Karpas-422 (cell line): ENCODE measurements at regions not wholly inside any gene's neighbourhood (a gene's known extent, or its start where the extent isn't known, plus 50 kb on each side); places are given as distances from the start of the nearest gene placed in this dataset.
A peak's percentile ranks its signal among the peaks of the same experiment; 100 is the strongest.

Source experiments
- DNase-seq: peaks from one replicate; pipeline ENCODE4 v3.0.0-alpha.2; 2015
- H2AFZ ChIP-seq: fragments of 200-600 bp; sonication (generic); 2 replicates; pipeline ENCODE4 v1.6.1; 2014; ENCODE audit warnings: antibody characterized with exemption, low read length, mixed read lengths
- H3K27ac ChIP-seq: fragments of 200-600 bp; sonication (generic); 2 replicates; pipeline ENCODE4 v1.5.1; 2014; ENCODE audit warnings: mild to moderate bottlenecking, low read length, moderate library complexity
- H3K27me3 ChIP-seq: fragments of 200-600 bp; sonication (generic); 2 replicates; pipeline ENCODE4 v1.6.1; 2014; ENCODE audit warnings: low read length, mixed read lengths
- H3K36me3 ChIP-seq: fragments of 200-600 bp; sonication (generic); 2 replicates; pipeline ENCODE4 v1.6.1; 2014; ENCODE audit warnings: low read length, mixed read lengths; ENCODE audit not compliant: insufficient read depth
- H3K4me1 ChIP-seq: fragments of 200-600 bp; sonication (generic); 2 replicates; pipeline ENCODE4 v1.6.1; 2014; ENCODE audit warnings: mild to moderate bottlenecking, low read length, mixed read lengths
- H3K4me2 ChIP-seq: fragments of 200-600 bp; sonication (generic); 2 replicates; pipeline ENCODE4 v1.6.1; 2014; ENCODE audit warnings: low read length, low read depth, mild to moderate bottlenecking; ENCODE audit not compliant: poor library complexity, severe bottlenecking
- H3K4me3 ChIP-seq: fragments of 200-600 bp; sonication (generic); 2 replicates; pipeline ENCODE4 v1.5.1; 2014; ENCODE audit warnings: mild to moderate bottlenecking, antibody characterized with exemption, low read length, mixed read lengths
- H3K79me2 ChIP-seq: fragments of 200-600 bp; sonication (generic); 2 replicates; pipeline ENCODE4 v1.6.1; 2014; ENCODE audit warnings: mild to moderate bottlenecking, low read length, mixed read lengths
- H3K9ac ChIP-seq: fragments of 200-600 bp; sonication (generic); 2 replicates; pipeline ENCODE4 v1.6.0; 2014; ENCODE audit warnings: low read length
- H3K9me2 ChIP-seq: fragments of 200-600 bp; sonication (generic), shearing (Covaris generic); replicated peaks from 2 replicates; pipeline ENCODE4 v1.6.0; 2014; ENCODE audit warnings: mild to moderate bottlenecking, low read length, moderate library complexity; ENCODE audit not compliant: insufficient read depth
- H3K9me3 ChIP-seq: fragments of 300-700, 200-600 bp; sonication (generic); 2 replicates; pipeline ENCODE4 v1.6.1; 2014; ENCODE audit warnings: low read length, mixed read lengths
- H4K20me1 ChIP-seq: fragments of 200-600 bp; sonication (generic); 2 replicates; pipeline ENCODE4 v1.6.1; 2014; ENCODE audit warnings: mild to moderate bottlenecking, antibody characterized with exemption, low read length, low read depth; ENCODE audit not compliant: insufficient read depth

GRCh38 chr1:116454940-116455339, 81.9 kb downstream of the ATP1A1 start:
- H3K27ac ChIP-seq, result no peak overlapping the region
- no peaks in the 10 kb centered on the region for H3K9me2 ChIP-seq
- DNase-seq, result no peak
- no peak overlapping the region for H3K9ac ChIP-seq
- H2AFZ ChIP-seq, result no peak overlapping the region
- H4K20me1 ChIP-seq, result no peaks in the 10 kb centered on the region
- no peaks in the 10 kb centered on the region for H3K79me2 ChIP-seq
- no peak overlapping the region for H3K4me2 ChIP-seq
- H3K9me3 ChIP-seq, result no peaks in the 10 kb centered on the region
- no peaks in the 10 kb centered on the region for H3K36me3 ChIP-seq
- H3K4me1 ChIP-seq, result peaks cover 39% of the 10 kb centered on the region
- no peaks in the 10 kb centered on the region for H3K27me3 ChIP-seq
- no peak overlapping the region for H3K4me3 ChIP-seq

- Histone ChIP-seq H3K9ac (no peak overlapping the region), H3K79me2 (no peaks in the 10 kb centered on the region), H3K4me2 (no peak overlapping the region), H2AFZ (no peak overlapping the region), H3K27me3 (no peaks in the 10 kb centered on the region), H3K9me3 (no peaks in the 10 kb centered on the region), H4K20me1 (no peaks in the 10 kb centered on the region), H3K27ac (no peak overlapping the region), H3K4me3 (no peak overlapping the region), H3K4me1 (peaks cover 34% of the 10 kb centered on the region), H3K9me2 (no peaks in the 10 kb centered on the region), H3K36me3 (no peaks in the 10 kb centered on the region)
- no peak for DNase-seq
Observed at GRCh38 chr1:116455509-116455908, 82.5 kb downstream of the ATP1A1 start.

DNA sequence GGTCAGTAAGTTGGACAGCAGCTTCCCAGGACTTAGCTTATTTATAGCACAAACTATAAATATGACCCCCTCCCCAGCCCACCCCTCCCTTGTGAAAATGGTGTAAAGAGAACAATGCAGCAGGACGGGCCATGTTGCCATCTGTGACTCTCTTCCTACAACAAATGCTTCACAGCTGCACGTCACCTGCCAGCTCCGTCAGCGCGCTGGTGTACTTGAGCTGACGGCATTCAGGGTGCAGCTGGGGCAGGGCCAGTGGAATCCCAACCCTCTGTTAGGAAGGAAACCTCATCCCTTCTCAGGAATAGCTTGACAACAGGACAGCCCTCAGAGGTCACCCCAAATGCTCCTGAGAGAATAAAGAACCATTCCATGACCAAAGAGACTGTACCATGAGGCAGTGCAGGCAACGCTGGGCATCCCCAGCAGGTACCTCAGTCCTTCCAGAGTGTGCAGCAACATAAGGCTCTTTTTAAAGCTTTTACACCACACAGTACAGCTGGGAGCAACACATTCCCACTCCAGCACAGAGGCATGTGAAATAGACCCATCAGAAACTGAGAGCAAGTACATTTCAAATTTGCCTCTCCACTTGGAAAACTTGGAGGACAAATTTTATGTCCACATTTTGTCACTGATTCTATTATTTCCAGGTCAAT, 85.0 kb downstream of the ATP1A1 start:
- no peaks in the 10 kb centered on the region for H4K20me1 ChIP-seq
- no peak overlapping the region for H3K9ac ChIP-seq
- H2AFZ ChIP-seq, result no peak overlapping the region
- H3K4me2 ChIP-seq, result no peak overlapping the region
- H3K79me2 ChIP-seq, result no peaks in the 10 kb centered on the region
- no peaks in the 10 kb centered on the region for H3K27me3 ChIP-seq
- H3K27ac ChIP-seq, result no peak overlapping the region
- no peak for DNase-seq
- no peaks in the 10 kb centered on the region for H3K36me3 ChIP-seq
- no peak overlapping the region for H3K4me3 ChIP-seq
- H3K9me3 ChIP-seq, result no peaks in the 10 kb centered on the region
- peaks cover 26% of the 10 kb centered on the region for H3K4me1 ChIP-seq
- no peaks in the 10 kb centered on the region for H3K9me2 ChIP-seq

DNA sequence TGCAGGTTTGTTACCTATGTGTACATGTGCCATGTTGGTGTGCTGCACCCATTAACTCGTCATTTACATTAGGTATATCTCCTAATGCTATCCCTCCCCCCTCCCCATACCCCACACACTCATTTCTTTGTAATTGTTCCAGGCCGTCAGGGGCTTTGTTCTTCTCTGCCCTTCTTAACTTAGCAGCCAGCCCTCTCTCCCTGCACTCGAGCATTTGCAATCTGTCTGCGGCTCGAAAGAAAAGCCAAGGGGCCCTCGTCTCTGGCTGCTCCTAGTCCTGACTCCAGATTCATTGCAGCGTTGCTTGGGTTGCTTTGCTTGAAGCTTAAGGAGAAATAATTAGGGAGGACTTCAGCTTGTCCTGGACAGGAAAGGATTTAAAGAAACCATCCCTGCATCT, 85.7 kb downstream of the ATP1A1 start:
- no peak for DNase-seq
- Histone ChIP-seq H3K9me3 (no peaks in the 10 kb centered on the region), H3K9ac (no peak overlapping the region), H3K27ac (no peak overlapping the region), H3K9me2 (no peaks in the 10 kb centered on the region), H3K4me2 (no peak overlapping the region), H2AFZ (no peak overlapping the region), H3K36me3 (no peaks in the 10 kb centered on the region), H3K27me3 (no peaks in the 10 kb centered on the region), H3K4me3 (no peak overlapping the region), H3K4me1 (peaks cover 20% of the 10 kb centered on the region), H3K79me2 (no peaks in the 10 kb centered on the region), H4K20me1 (no peaks in the 10 kb centered on the region)

DNA sequence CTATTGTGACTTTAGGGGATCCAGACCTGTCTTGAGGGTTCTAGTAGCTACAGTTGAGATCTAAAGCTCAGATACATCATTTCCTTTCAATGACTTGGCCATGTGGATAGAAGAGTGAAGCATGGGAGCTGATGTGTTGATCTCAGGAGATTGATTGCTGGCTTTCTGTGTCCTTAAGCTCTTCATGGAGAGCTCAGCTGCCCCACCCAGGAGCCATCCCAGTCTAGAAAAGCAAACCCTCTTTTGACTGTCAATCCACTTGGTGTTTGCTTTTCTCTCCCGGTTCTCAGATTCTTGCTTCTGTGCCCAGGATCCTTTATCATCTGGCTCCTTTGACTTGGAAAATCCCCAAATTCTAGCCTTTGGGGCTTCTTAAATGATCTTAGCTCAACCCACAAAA, 87.2 kb downstream of the ATP1A1 start:
- Histone ChIP-seq H3K27ac (no peak overlapping the region), H3K79me2 (no peaks in the 10 kb centered on the region), H3K4me3 (no peak overlapping the region), H2AFZ (0 out of 2 replicates have a peak overlapping the region, but pooled peaks have one; percentile 34), H4K20me1 (no peaks in the 10 kb centered on the region), H3K4me2 (no peak overlapping the region), H3K9ac (no peak overlapping the region), H3K9me3 (no peaks in the 10 kb centered on the region), H3K36me3 (no peaks in the 10 kb centered on the region), H3K27me3 (no peaks in the 10 kb centered on the region), H3K4me1 (peaks cover 26% of the 10 kb centered on the region), H3K9me2 (no peaks in the 10 kb centered on the region)
- DNase-seq, result no peak

GRCh38 chr1:116460783-116461376, 87.8 kb downstream of the ATP1A1 start:
- DNase-seq, result no peak
- Histone ChIP-seq H3K4me2 (no peak overlapping the region), H3K9ac (peak overlapping the region; percentile 10; the same call in 1 of the 2 replicates), H3K27ac (no peak overlapping the region), H3K9me3 (no peaks in the 10 kb centered on the region), H3K9me2 (no peaks in the 10 kb centered on the region), H3K4me3 (no peak overlapping the region), H3K36me3 (no peaks in the 10 kb centered on the region), H2AFZ (peak overlapping the region; percentile 27; the same call in 1 of the 2 replicates), H3K27me3 (no peaks in the 10 kb centered on the region), H3K4me1 (peaks cover 32% of the 10 kb centered on the region), H3K79me2 (no peaks in the 10 kb centered on the region), H4K20me1 (no peaks in the 10 kb centered on the region)

- Histone ChIP-seq H2AFZ (no peak overlapping the region), H3K27ac (no peak overlapping the region), H3K4me3 (no peak overlapping the region), H3K79me2 (no peaks in the 10 kb centered on the region), H3K27me3 (no peaks in the 10 kb centered on the region), H3K4me1 (peaks cover 33% of the 10 kb centered on the region), H3K9ac (no peak overlapping the region), H3K9me2 (no peaks in the 10 kb centered on the region), H3K36me3 (no peaks in the 10 kb centered on the region), H3K4me2 (no peak overlapping the region), H4K20me1 (no peaks in the 10 kb centered on the region), H3K9me3 (no peaks in the 10 kb centered on the region)
- DNase-seq, result no peak
Observed at GRCh38 chr1:116461723-116462122, 88.7 kb downstream of the ATP1A1 start.

DNA sequence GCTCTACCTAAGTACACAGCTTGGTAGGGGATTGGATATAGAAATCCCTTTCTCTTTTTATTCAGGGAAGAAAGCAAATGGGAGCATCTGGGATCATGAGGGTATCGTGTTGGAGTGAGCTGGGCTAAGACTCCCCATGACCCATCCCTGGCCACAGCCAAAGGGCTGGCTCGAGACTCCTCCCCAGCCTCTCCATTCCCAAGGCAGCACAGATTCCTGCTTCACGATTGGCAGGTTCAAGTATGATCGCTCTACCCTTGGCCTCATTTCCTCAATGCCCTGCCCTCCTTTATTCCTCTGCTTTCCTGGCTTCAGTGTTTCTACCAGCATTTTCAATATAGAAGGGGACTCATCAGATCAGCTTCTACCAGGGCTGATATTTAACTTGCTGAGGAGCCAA, 89.7 kb downstream of the ATP1A1 start:
- Histone ChIP-seq H3K79me2 (no peaks in the 10 kb centered on the region), H3K4me3 (no peak overlapping the region), H3K4me1 (peaks cover 33% of the 10 kb centered on the region), H3K9me2 (no peaks in the 10 kb centered on the region), H3K4me2 (no peak overlapping the region), H3K27ac (no peak overlapping the region), H3K36me3 (no peaks in the 10 kb centered on the region), H3K27me3 (no peaks in the 10 kb centered on the region), H3K9ac (no peak overlapping the region), H4K20me1 (no peaks in the 10 kb centered on the region), H3K9me3 (no peaks in the 10 kb centered on the region), H2AFZ (peak overlapping the region; percentile 60; the same call in 1 of the 2 replicates)
- DNase-seq, result no peak
